Endothelial cell of umbilical vein (primary cell): ENCODE measurements at regions not wholly inside any gene's neighbourhood (a gene's known extent, or its start where the extent isn't known, plus 50 kb on each side); places are given as distances from the start of the nearest gene placed in this dataset.
"Not testable (repeated sequence)": the region's sequence is repeated elsewhere in the genome, so short reads cannot be mapped to it uniquely, and the experiment has no call there.

Experiments
- CTCF ChIP-seq, 2 donors: IDR thresholded peaks; 1 replicate in 1 of 2; 2 replicates in 1 of 2; pipeline ENCODE4 v1.5.1; 2011; ENCODE audit warnings: low read length in 2 of 2, mild to moderate bottlenecking in 2 of 2, moderate library complexity in 2 of 2, control low read depth in 1 of 2, inconsistent platforms in 1 of 2, low read depth in 1 of 2; ENCODE audit not compliant: insufficient read depth in 1 of 2; ENCODE audit errors: extremely low read depth in 1 of 2
- EZH2 ChIP-seq: IDR thresholded peaks from 2 replicates; pipeline ENCODE4 v1.6.1; 2012; ENCODE audit warnings: borderline replicate concordance, low read depth, mild to moderate bottlenecking, moderate library complexity, low read length, inconsistent platforms; ENCODE audit not compliant: severe bottlenecking
- GATA2 ChIP-seq: IDR thresholded peaks from 2 replicates; pipeline ENCODE4 v1.7.0; 2011; ENCODE audit warnings: low read depth, mild to moderate bottlenecking, moderate library complexity, mixed read lengths, low read length; ENCODE audit not compliant: insufficient read length, insufficient read depth
- MAX ChIP-seq: IDR thresholded peaks from 2 replicates; pipeline ENCODE4 v1.6.1; 2011; ENCODE audit not compliant: insufficient read depth, insufficient read length
- POLR2A ChIP-seq: IDR thresholded peaks from 2 replicates; pipeline ENCODE4 v1.6.1; 2012; ENCODE audit warnings: low read depth, mild to moderate bottlenecking, control low read depth, low read length

GRCh38 chr6:28800647-28801046 is 123.1 kb downstream of the TRIM27 start:
- not testable (repeated sequence) for TF ChIP-seq POLR2A; CTCF (IDR thresholded peaks at IDR 0.05; ENCODE audit: extremely low read depth in 1 of 2, insufficient read depth in 1 of 2, low read depth in 1 of 2, low read length in 2 of 2); MAX; EZH2; GATA2
